Umbilical cord (tissue), 1 donor: ENCODE measurements at regions not wholly inside any gene's neighbourhood (a gene's known extent, or its start where the extent isn't known, plus 50 kb on each side); places are given as distances from the start of the nearest gene placed in this dataset.
A peak's percentile ranks its signal among the peaks of the same experiment; 100 is the strongest.
"Not testable (repeated sequence)": the region's sequence is repeated elsewhere in the genome, so short reads cannot be mapped to it uniquely, and the experiment has no call there.

Source experiments
- DNase-seq: peaks from one replicate; pipeline ENCODE4 v3.0.0-alpha.2; 2015; ENCODE audit warnings: low spot score

DNA sequence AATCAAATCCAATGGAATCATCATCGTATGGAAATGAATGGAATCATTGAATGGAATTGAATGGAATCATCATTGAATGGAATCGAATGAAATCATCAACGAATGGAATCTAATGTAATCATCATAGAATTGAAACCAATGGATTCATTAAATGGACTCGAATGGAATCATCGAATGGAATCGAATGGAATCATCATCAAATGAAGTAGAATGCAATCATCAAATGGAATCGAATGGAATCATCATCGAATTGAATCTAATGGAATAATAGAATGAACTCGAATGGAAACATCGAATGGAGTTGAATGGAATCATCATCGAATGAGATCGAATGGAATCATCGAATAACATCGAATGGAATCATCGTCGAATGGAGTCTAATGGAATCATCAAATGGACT, 232.8 kb downstream of the SHCBP1 start:
- peak; percentile 56 for DNase-seq

DNA sequence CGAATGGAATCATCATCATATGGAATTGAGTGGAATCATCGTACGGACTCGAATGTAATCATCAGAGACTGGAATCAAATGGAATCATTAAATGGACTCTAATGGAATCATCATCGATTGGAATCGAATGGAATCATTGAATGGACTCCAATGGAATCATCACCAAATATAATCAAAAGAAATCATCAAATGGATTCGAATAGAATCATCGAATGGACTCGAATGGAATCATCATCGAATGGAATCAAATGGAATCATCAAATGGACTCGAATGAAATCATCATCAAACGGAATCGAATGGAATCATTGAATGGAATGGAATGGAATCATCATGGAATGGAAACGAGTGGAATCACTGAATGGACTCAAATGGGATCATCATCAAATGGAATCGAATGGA, 233.5 kb downstream of the SHCBP1 start:
- DNase-seq, result not testable (repeated sequence)

DNA sequence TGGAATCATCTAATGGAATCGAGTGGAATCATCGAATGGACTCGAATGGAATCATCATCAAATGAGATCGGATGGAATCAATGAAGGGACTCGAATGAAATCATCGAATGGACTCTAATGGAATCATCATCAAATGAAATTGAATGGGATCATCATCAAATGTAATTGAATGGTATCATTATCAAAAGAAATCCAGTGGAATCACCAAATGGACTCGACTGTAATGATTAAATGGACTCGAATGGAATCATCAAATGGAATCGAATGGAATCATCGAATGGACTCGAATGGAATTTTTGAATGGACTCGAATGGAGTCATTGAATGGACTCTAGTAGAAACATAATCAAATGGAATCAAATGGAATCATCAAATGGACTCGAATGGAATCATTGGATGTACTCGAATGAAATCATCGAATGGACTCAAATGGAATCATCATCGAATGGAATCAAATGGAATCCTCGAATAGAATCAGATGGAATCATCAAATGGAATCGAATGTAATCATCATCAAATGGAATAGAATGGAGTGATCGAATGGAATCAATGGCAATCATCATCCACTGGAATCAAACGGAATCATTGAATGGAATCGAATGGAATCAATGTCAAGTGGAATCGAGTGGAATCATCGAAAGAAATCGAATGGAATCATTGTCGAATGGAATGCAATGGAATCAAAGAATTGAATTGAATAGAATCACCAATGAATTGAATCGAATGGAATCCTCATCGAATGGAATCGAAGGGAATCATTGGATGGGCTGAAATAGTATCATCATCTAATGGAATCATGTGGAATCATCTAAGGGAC, 234.2 kb downstream of the SHCBP1 start:
- DNase-seq, result peak; percentile 4

DNA sequence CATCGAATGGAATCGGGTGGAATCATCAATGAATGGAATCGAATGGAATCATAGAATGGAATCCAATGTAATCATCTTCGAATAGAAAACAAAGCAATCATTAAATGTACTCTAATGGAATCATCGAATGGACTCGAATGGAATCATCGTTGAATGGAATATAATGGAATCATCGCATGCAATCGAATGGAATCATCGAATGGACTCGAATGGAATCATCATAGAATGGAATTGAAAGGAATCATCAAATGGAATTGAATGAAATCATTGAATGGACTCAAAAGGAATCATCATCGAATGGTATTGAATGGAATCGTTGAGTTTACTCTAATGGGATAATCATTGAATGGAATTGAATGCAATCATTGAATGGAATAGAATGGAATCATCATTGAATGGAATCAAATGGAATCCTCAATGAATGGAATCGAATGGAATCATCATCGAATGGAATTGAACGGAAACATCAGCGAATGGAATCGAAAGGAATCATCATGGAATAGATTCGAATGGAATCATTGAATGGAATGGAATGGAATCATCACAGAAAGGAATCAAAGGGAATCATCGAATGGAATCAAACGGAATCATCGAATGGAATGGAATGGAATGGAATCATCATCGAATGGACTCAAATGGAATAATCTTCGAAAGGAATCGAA, 234.9 kb downstream of the SHCBP1 start:
- peak; percentile 81 for DNase-seq

DNA sequence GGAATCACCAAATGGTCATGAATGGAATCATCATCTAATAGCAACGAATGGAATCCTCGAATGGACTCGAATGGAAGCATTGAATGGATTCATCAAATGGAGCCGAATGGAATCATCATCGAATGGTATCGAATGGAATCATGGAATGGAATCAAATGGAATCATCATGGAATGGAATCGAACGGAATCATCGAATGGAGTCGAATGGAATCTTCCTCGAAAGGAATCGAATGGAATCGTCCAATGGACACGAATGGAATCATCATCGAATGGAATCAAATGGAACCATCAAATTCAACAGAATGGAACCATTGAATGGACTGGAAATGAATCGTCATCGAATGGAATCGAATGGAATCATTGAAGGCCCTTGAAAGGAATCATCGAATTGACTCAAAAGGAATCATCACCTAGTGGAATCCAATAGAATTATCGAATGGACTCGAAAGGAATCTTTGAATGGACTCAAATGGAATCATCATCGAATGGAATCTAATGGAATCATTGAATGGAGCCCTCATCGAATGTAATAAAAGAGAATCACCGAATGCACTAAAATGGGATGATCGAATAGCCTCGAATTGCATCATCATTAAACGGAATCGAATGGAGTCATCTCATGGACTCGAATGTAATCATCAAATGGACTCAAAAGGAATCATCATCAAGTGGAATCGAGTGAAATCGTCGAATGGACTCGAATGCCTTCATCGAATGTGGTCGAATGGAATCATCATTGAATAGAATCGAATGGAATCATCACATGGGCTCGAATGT, 236.7 kb downstream of the SHCBP1 start:
- peak; percentile 48 for DNase-seq

DNA sequence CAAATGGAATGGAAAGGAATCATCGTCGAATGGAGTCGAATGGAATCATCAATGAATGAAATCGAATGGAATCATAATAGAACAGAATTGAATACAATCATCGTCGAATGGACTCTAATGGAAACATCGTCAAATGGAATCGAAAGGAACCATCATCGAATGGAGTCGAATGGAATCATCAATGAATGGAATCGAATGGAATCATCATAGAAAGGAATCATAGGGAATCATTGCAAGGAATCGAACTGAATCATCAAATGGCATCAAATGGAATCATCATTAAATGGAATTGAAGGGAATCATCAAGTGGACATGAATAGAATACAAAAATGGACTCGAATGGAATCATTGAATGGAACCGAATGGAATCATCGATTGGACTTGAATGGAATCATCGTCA, 237.6 kb downstream of the SHCBP1 start:
- not testable (repeated sequence) for DNase-seq

DNA sequence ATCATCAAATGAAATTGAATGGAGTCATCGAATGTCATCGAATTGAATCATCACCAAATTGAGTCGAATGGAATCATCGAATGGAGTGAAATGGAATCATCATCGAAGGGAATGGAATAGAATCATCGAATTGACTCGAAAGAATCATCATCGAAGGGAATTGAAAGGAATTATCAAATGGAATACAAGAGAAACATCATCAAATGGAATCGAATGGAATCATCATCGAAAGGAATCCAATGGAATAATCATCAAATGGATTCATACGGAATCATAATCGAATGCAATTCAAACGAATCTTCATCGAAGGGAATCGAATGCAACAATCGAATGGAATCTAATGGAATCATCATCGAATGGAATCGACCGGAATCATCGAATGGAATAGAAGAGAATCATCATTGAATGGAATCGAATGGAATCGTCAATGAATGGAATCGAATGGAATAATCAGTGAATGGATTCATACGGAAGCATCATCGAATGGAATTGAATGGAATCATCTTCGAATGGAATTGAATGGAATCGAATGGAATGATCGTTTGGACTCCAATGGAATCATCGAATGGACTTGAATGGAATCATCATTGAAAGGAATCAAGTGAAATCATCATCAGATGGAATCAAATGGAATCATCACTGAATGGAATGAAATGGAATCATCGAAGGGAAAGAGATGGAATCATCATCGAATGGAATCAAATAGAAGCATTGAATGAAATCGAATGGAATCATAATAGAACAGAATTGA, 238.2 kb downstream of the SHCBP1 start:
- DNase-seq, result peak; percentile 7

DNA sequence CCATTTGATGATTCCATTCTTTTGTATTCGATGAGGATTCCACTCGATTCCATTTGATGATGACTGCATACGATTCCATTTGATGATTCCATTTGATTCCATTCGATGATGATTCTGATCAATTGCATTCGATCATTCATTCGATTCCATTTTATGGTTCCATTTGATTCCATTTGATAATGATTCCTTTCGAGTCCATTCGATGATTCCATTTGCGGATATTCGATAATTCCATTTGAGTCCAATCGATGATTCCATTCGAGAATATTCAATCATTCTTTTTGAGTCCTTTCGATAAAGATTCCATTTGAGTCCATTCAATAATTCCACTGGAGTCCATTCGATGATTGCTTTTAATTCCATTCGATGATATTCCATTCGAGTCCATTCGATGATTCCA, 239.1 kb downstream of the SHCBP1 start:
- not testable (repeated sequence) for DNase-seq

DNA sequence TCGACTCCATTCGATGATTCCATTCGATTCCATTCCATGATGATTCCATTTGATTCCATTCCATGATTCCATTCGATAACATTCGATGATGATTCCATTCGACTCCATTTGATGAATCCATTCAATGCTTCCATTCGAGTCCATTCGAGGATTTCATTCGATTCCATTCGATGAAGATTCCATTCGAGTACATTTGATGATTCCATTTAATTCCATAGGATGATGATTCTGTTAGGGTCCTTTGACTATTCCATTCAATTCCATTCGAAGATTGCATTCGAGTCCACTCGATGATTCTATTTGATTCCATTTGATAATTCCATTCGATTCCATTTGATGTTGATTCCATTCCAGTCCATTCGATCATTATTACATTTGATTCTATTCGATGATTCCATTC, 239.8 kb downstream of the SHCBP1 start:
- DNase-seq, result peak; percentile 0
